ENCODE measurements at regions not wholly inside any gene's neighbourhood (a gene's known extent, or its start where the extent isn't known, plus 50 kb on each side); places are given as distances from the start of the nearest gene placed in this dataset.

DNA sequence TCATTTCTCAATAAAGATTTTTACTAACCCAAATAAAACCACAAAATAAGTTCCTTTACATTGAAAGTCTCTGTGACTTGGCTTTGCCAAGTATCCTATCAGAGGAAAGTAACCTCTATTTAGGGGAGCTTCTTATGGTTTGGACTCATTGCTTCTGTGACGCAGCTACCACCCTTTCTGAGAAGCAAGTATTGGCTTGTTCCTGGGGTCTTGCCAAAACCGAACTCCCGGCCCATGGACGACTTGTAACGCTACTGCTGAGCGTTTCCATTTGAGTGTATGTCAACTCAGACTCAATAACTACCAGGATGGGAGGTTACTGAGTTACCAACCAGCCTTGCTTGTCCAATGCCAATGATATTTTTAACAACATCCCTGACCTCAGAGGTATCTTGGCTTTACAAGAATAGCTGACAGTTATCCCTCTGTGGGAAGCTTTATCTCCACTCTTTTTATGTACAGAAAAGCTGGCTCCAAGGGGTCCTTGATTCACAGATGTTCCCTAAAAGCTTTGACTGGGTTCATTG is 911.9 kb downstream of the TTLL7 start:
- TF ChIP-seq, protein P1, sequence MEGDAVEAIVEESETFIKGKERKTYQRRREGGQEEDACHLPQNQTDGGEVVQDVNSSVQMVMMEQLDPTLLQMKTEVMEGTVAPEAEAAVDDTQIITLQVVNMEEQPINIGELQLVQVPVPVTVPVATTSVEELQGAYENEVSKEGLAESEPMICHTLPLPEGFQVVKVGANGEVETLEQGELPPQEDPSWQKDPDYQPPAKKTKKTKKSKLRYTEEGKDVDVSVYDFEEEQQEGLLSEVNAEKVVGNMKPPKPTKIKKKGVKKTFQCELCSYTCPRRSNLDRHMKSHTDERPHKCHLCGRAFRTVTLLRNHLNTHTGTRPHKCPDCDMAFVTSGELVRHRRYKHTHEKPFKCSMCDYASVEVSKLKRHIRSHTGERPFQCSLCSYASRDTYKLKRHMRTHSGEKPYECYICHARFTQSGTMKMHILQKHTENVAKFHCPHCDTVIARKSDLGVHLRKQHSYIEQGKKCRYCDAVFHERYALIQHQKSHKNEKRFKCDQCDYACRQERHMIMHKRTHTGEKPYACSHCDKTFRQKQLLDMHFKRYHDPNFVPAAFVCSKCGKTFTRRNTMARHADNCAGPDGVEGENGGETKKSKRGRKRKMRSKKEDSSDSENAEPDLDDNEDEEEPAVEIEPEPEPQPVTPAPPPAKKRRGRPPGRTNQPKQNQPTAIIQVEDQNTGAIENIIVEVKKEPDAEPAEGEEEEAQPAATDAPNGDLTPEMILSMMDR (IDR thresholded peaks at IDR 0.05): no peak
- no peak for TF ChIP-seq POLR2A (IDR thresholded peaks at IDR 0.05)

Data from adrenal gland (tissue), 5 donors.